Hematopoietic multipotent progenitor cell treated with erythropoietin and hydrocortisone succinate and interleukin-3 and kit ligand, for 17 days (in vitro differentiated cells): ENCODE measurements at regions not wholly inside any gene's neighbourhood (a gene's known extent, or its start where the extent isn't known, plus 50 kb on each side); places are given as distances from the start of the nearest gene placed in this dataset.

ENCODE experiments used
- DNase-seq: peaks from one replicate; pipeline ENCODE4 v3.0.0-alpha.2; 2015; ENCODE audit warnings: low spot score

GRCh38 chr1:234972411-234973191 is 156.0 kb downstream of the TOMM20 start:
- no peak for DNase-seq

DNA sequence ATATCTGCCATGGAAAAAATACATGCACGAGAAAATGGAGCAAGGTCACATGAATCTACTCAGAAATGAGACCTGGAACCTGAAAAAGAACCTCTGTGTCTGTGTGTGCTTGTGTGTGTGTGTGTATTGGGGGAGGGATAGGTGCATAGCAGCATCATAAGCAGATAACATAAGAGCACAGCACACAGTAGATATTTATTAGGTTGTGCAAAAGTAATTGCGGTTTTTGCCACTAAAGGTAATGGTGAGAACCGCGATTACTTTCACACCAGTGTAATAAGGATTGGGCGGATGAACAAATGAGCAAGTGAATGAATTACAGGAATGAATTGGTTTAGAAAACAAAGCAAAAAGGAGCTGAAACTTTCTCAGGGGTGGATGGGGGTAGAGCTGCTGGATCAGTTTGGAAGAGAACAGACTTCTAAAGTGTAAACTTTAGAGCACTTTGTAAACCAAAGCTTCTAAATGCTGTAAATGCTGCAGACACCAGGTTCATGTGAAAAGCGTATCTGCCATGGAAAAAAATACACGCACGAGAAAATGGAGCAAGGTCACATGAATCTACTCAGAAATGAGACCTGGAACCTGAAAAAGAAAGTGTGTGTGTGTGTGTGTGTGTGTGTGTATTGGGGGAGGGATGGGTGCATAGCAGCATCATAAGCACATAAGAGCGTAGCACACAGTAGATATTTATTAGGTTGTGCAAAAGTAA is 156.9 kb downstream of the TOMM20 start:
- no peak for DNase-seq

- no peak for DNase-seq
These were observed 157.7 kb downstream of the TOMM20 start for GRCh38 chr1:234970731-234971476.

GRCh38 chr1:234970401-234970730 is 158.3 kb downstream of the TOMM20 start:
- DNase-seq = no peak

GRCh38 chr1:234969581-234970400 is 158.8 kb downstream of the TOMM20 start:
- no peak for DNase-seq

DNA sequence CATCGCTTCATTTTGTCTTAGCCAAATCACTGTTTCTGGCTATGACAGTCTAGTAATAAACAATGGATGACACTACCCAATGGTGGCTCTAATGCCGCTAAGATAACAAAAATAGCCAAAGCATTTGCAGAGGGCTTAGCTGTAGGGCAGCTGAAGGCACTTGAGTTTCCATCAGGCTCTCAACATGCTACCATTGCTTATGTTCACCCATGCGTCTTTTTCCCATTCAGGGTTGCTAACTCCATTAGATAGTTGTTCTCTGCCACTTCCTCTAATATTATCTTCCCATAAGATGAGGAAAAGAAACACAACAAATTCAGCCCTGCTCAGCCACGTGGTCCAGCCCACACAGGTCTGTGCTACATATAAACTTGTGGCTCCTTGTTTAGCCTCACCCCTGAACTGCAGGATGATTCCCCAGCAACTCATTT is 159.6 kb downstream of the TOMM20 start:
- no peak for DNase-seq

DNA sequence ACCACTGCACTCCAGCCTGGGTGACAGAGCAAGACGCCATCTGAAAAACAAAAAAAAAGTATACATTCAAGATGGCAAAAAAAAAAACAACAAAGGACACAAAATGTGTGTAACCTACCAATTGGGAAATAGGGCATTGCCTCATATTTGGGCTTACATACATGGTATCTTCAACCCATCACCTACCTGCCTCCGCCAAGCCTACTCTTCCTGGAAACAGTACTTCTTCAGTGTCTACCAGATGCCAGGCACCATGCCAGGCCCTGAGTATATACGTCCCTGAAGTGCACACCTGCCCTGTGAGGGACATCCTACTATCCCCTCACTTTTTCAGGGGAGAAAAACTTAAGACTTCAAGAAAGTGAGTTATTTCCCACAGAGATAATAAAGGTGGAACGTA is 160.2 kb downstream of the TOMM20 start:
- no peak for DNase-seq

GRCh38 chr1:234967121-234967520 is 161.5 kb downstream of the TOMM20 start:
- DNase-seq = no peak

DNA sequence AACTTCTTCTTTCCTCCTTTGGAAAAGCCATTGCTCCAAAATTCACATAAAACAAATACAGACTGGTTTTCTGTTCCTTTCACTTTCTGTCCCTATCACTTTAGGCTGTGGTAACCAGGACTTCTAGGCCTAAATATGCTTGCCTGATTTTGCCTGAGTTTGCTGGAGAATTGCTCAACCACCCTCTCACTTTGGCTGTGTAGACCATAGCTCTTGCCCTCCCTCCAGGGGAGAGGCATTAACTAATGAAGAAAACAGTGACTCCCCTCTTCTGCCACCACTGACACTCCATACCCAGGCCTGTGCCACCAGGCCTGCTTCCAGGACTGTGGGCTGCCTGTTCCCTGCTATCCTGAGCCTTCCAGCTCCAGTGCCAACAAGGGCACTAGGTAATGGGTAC is 163.5 kb downstream of the TOMM20 start:
- no peak for DNase-seq

- DNase-seq = no peak
These were observed 164.5 kb downstream of the TOMM20 start for GRCh38 chr1:234963904-234964702.

DNA sequence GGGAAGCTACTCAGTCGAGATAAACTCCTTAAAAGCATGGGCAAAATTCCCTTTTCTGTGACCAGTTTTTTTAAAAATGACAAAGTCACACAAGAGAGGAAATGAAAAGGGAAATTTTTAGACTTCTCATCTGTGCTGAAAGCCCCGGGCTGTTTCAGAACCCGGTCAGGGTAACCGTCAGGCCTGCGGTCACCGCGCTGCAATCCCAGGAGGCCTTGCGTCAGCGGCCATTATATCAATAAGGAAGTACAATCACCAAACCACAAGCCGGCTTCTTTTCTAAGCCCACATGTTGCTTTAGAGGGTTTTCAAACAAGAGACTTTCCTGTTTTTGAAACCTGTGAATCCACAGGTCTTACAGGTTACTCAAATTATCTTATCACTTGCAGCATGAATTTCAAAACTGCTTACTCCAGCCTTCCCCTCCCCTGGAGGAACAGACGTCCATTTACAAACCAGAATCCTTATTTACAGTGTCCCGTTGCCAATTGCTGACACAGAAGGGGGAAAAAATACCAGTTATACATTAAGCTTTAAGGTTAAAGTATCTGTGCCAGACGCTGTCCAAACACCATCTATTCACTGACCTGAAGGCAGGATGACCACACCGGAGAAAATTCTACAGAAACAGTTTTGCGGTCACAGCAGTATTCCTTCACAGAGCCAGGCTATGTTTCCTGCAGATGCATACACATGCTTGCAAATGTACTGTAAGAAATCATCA is 165.3 kb downstream of the TOMM20 start:
- peak; percentile 71 for DNase-seq

- DNase-seq = peak; percentile 15
These were observed 166.2 kb downstream of the TOMM20 start for GRCh38 chr1:234962340-234962989.

GRCh38 chr1:234961456-234962339 is 166.9 kb downstream of the TOMM20 start:
- no peak for DNase-seq

GRCh38 chr1:234960722-234961455 is 167.7 kb downstream of the TOMM20 start:
- DNase-seq = no peak

DNA sequence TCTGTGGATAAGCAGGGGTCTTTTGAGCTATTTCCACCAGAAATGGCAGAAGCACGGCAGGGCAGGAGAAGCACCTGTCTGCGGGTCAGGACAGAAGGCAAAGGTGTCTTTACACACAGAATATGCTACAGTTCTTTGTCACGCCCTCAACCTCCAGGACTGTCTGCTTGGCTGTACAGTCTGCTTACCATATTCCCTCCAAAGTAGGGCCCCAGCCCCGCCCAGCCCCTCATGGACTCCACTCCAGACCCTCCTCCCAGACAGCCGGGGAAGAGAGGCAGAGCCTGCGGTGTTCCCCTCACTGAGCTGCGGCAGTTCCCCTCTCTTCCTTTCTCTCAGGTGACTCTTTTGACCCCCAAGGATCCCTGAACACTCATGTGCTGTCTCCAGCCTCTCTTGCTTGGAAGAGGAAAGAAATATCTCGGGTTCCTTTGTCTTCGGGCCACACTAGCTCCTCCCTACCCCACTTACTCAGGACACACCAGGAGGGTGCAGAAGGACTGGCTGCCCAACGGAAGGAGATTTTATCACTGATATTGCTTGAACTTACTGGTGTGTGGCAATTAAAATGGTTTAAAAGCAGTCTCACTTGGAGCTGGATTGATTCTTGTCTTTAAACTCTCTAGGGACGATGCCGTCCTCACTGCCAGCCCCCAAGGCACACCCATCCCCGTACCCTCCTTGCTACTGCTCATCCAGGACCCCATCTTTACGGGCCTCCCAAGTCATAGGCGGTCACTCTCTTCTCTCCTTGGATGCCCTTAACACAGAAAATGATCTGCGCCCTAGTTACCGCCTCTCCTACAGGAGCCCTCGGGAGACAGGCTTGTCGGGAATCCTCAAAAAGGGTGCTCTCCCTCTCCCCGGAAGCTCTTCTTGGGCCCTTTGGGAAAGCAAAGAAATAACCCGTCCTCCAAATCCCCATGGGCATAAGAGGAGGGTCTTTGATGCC is 169.7 kb downstream of the TOMM20 start:
- no peak for DNase-seq

- DNase-seq = no peak
These were observed 170.5 kb downstream of the TOMM20 start for GRCh38 chr1:234958066-234958705.
